ENCODE measurements at regions not wholly inside any gene's neighbourhood (a gene's known extent, or its start where the extent isn't known, plus 50 kb on each side); places are given as distances from the start of the nearest gene placed in this dataset.

DNA sequence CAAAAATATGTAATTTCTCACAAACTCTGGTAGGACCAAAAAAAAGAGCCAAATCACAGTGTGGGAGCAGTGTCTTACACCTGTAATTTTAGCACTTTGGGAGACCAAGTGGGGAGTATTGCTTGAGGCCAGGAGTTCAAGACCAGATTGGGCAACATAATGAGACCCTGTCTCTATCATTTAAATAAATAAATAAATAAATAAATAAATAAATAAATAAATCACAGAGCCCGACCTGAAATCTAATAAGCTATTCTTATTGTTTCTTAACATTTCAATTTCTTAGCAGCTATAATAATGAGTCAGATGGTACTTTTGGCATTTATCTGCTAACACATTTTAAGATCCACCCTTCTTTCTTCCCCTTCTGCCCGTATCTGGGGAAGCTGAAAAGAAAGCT lies 1229.6 kb downstream of the SUCLG1 start:
- no peak for ATAC-seq
- Histone ChIP-seq H3K4me1 (no peaks in the 10 kb centered on the region), H3K27me3 (no peaks in the 10 kb centered on the region), H3K36me3 (no peaks in the 10 kb centered on the region), H3K4me3 (no peak overlapping the region), H3K27ac (no peak overlapping the region), H3K9me3 (peaks cover 0 to 12% (median 0%) of the 10 kb centered on the region in 12 donors)
- intact Hi-C loops (cut with DNase I) = no loop called here
- no peak for DNase-seq
- 67 to 82% (median 73%) methylated on average over 2 of the region's 2 CpGs for WGBS, 4 donors
- TF ChIP-seq, protein P1, sequence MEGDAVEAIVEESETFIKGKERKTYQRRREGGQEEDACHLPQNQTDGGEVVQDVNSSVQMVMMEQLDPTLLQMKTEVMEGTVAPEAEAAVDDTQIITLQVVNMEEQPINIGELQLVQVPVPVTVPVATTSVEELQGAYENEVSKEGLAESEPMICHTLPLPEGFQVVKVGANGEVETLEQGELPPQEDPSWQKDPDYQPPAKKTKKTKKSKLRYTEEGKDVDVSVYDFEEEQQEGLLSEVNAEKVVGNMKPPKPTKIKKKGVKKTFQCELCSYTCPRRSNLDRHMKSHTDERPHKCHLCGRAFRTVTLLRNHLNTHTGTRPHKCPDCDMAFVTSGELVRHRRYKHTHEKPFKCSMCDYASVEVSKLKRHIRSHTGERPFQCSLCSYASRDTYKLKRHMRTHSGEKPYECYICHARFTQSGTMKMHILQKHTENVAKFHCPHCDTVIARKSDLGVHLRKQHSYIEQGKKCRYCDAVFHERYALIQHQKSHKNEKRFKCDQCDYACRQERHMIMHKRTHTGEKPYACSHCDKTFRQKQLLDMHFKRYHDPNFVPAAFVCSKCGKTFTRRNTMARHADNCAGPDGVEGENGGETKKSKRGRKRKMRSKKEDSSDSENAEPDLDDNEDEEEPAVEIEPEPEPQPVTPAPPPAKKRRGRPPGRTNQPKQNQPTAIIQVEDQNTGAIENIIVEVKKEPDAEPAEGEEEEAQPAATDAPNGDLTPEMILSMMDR (IDR thresholded peaks at IDR 0.05) = no peak
- no peak for TF ChIP-seq POLR2A (IDR thresholded peaks at IDR 0.05)

DNA sequence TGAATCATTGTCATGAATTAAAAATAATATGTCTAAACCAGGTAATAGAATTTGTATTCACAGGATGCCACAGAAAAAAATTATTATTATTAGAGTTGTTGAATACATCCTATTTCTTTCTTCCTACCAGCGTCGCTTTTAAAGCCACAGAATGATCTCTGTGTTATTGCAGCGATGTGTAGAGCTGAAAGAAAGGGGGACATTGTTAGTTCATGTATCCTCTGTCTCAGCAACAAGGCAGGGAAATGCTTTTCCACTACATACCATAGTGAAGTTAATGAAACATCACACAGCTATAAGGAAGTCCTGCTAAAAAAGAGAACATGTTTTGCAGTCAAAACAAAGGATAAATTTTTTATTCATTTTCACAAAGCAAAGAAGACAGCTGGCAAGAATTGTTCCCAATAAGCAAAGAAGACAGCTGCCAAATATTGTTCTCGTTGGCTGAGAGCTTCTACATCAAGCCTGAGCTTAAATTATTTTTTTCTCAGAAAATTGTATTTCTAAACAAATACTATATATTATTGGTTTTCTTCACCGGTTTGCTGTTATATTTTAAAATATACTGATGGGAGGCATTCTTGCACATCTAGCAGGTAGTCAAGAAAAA lies 1234.4 kb downstream of the SUCLG1 start:
- H3K36me3 ChIP-seq = no peaks in the 10 kb centered on the region
- no peak overlapping the region for H3K4me3 ChIP-seq
- no peak for TF ChIP-seq POLR2A (IDR thresholded peaks at IDR 0.05)
- TF ChIP-seq, protein P1 (IDR thresholded peaks at IDR 0.05) = no peak
- intact Hi-C loops (cut with DNase I) = no loop called here
- H3K27ac ChIP-seq = no peak overlapping the region
- H3K4me1 ChIP-seq = no peaks in the 10 kb centered on the region
- ATAC-seq (no peak), DNase-seq (no peak)
- H3K9me3 ChIP-seq = no peaks in the 10 kb centered on the region
- 71 to 78% (median 74%) methylated on average over 5 of the region's 5 CpGs for WGBS, 4 donors
- H3K27me3 ChIP-seq = no peaks in the 10 kb centered on the region

DNA sequence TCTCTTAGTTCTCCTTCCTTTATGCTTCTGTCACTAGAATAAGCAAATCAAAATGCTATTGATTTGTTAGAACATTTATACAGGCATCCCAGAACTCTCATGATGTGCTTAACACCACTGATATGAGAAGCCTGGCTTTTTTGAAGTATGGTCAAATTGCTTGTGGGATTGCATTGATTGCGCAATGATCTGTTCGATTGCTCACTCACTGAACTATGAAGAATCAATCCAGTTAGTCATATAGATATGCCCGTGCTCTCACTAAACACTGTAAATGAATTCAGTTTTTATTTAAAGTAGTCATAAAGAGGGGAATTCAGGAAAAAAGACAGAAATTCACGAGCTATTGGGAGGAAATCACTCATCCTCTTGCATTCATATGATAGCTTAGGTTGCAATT lies 1237.8 kb downstream of the SUCLG1 start:
- TF ChIP-seq, protein P1 (IDR thresholded peaks at IDR 0.05) = no peak
- no peak for TF ChIP-seq POLR2A (IDR thresholded peaks at IDR 0.05)
- Histone ChIP-seq H3K36me3 (no peaks in the 10 kb centered on the region), H3K9me3 (no peaks in the 10 kb centered on the region), H3K4me3 (no peak overlapping the region), H3K27ac (no peak overlapping the region), H3K4me1 (no peaks in the 10 kb centered on the region), H3K27me3 (no peaks in the 10 kb centered on the region)
- no peak for ATAC-seq
- DNase-seq = no peak
- 88 to 93% (median 89%) methylated on average over 4 of the region's 4 CpGs for WGBS, 4 donors
- intact Hi-C loops (cut with DNase I) = no loop called here

DNA sequence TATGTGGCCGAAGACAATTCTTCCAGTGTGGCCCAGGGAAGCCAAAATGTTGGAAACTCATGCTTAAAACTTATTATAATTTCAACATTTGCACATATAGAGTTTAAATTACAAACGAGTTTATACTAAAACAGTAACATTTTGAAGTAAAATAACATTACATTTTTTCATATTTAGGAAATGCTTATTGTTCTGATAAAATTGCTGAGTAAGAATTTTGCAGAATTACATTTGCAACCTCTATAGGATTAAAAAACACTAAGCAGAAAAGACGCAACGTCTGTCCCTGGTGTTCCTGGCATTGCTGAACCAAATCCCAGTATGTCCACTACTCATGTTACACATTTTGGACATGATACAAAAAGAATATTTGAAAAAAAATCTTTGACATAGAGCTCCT lies 1241.2 kb downstream of the SUCLG1 start:
- DNase-seq (no peak), ATAC-seq (no peak)
- H3K4me3 ChIP-seq = no peak overlapping the region
- intact Hi-C loops (cut with DNase I) = no loop called here
- 77 to 86% (median 82%) methylated on average over 4 of the region's 4 CpGs for WGBS, 4 donors
- no peaks in the 10 kb centered on the region for H3K27me3 ChIP-seq
- H3K9me3 ChIP-seq = no peaks in the 10 kb centered on the region
- TF ChIP-seq, protein P1 (IDR thresholded peaks at IDR 0.05) = no peak
- TF ChIP-seq POLR2A (IDR thresholded peaks at IDR 0.05) = no peak
- H3K27ac ChIP-seq = no peak overlapping the region
- H3K36me3 ChIP-seq = no peaks in the 10 kb centered on the region
- H3K4me1 ChIP-seq = no peaks in the 10 kb centered on the region

Data from heart left ventricle (tissue), 16 donors.